ENCODE measurements at regions not wholly inside any gene's neighbourhood (a gene's known extent, or its start where the extent isn't known, plus 50 kb on each side); places are given as distances from the start of the nearest gene placed in this dataset.
"Not testable (repeated sequence)": the region's sequence is repeated elsewhere in the genome, so short reads cannot be mapped to it uniquely, and the experiment has no call there.

GRCh38 chr1:228668553-228669241 lies 66.6 kb upstream of the RHOU start:
- no peak for DNase-seq (ENCODE audit: low read depth, low spot score)

GRCh38 chr1:228669242-228669585 lies 66.1 kb upstream of the RHOU start:
- DNase-seq (ENCODE audit: low read depth, low spot score), result no peak

DNA sequence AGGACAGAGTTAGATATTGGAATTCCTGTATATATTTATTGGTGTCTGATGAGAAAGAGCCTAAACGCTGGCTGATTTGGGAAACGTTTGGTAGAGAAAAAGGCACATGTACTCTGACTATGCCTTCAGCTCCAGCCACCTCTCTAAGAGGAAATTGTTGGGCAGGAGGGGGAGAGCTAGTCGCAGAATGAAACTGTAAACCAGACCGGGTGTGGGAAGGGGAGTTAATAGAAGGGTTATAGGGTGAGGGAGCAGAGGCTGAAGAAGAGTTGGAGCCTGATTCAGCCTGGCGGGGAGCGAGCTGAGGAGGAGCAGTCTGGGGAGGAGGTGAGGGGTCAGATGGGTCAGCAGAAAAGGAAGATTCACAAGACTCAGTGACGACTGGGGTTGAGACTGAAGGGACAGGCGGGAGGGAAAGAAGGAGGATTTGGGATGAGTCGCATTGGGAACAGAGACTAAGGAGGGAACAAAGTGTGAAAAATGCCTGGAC lies 54.2 kb upstream of the RHOU start:
- DNase-seq (ENCODE audit: low read depth, low spot score), result not testable (repeated sequence)

- DNase-seq (ENCODE audit: low read depth, low spot score), result no peak
Measured at GRCh38 chr1:228683428-228683827, 51.9 kb upstream of the RHOU start.

- no peak for DNase-seq (ENCODE audit: low read depth, low spot score)
Measured at GRCh38 chr1:228684607-228685006, 50.7 kb upstream of the RHOU start.

DNA sequence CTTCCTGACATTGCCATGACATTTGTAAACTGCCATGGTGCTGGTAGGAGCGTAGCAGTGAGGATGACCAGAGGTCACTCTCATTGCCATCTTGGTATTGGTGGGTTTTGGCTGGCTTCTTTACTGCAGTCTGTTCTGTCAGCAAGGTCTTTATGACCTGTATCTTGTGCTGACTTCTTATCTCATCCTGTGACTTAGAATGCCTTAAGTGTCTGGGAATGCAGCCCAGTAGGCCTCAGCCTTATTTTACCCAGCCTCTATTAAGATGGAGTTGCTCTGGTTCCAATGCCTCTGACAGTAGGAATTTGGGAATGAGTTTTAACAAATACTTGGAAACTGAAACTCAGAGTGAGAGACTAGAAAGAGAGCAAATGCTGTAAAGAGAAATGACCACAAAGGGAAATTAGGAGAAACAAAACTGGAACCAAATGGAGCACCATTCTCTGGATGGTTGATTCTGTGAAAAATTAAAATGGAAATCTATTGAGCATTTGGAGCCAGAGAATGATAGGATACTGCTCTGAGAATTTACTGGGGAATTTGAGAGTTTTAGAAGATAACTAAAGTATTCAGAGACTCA lies 50.1 kb upstream of the RHOU start:
- peak; percentile 15 for DNase-seq (ENCODE audit: low read depth, low spot score)

All from ELF-1 (cell line).